ENCODE measurements at regions not wholly inside any gene's neighbourhood (a gene's known extent, or its start where the extent isn't known, plus 50 kb on each side); places are given as distances from the start of the nearest gene placed in this dataset.

DNA sequence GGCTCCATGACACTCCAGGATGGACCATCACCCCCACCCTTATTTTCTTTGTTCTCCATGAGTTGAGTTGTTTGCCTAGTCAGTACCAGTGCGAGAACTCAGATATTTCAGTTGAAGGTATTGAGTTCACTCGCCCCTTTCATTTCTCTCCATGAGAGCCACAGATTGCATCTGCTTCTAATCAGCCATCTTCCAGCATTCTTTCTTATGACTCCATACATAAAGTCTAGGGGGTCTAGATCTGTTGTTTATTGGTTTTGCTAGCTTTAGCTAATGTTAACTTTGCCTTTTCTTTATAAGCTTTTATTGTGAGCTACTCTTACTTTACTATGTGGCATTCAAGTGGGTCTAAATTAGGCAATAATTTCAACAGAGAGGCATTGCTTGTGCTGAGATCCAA is 71.6 kb upstream of the PDC start:
- H3K4me1 ChIP-seq: peaks cover 0 to 12% (median 7%) of the 10 kb centered on the region in 4 donors
- 100% methylated on average over 2 of the region's 2 CpGs for WGBS
- DNase-seq (ENCODE audit: extremely low spot score): no peak
- H3K27me3 ChIP-seq: no peaks in the 10 kb centered on the region
- no peaks in the 10 kb centered on the region for H3K36me3 ChIP-seq
- TF ChIP-seq EP300 (IDR thresholded peaks at IDR 0.05) (no peak), POLR2A (IDR thresholded peaks at IDR 0.05; ENCODE audit: low read depth) (no peak), POLR2AphosphoS5 (IDR thresholded peaks at IDR 0.05) (no peak)
- TF ChIP-seq, protein P1, sequence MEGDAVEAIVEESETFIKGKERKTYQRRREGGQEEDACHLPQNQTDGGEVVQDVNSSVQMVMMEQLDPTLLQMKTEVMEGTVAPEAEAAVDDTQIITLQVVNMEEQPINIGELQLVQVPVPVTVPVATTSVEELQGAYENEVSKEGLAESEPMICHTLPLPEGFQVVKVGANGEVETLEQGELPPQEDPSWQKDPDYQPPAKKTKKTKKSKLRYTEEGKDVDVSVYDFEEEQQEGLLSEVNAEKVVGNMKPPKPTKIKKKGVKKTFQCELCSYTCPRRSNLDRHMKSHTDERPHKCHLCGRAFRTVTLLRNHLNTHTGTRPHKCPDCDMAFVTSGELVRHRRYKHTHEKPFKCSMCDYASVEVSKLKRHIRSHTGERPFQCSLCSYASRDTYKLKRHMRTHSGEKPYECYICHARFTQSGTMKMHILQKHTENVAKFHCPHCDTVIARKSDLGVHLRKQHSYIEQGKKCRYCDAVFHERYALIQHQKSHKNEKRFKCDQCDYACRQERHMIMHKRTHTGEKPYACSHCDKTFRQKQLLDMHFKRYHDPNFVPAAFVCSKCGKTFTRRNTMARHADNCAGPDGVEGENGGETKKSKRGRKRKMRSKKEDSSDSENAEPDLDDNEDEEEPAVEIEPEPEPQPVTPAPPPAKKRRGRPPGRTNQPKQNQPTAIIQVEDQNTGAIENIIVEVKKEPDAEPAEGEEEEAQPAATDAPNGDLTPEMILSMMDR (IDR thresholded peaks at IDR 0.05): no peak
- no peaks in the 10 kb centered on the region for H3K9me3 ChIP-seq
- no peak overlapping the region for H3K27ac ChIP-seq (replicated peaks in 1 of 4)
- intact Hi-C loops (cut with DNase I): no loop called here
- H3K4me3 ChIP-seq: no peak overlapping the region

DNA sequence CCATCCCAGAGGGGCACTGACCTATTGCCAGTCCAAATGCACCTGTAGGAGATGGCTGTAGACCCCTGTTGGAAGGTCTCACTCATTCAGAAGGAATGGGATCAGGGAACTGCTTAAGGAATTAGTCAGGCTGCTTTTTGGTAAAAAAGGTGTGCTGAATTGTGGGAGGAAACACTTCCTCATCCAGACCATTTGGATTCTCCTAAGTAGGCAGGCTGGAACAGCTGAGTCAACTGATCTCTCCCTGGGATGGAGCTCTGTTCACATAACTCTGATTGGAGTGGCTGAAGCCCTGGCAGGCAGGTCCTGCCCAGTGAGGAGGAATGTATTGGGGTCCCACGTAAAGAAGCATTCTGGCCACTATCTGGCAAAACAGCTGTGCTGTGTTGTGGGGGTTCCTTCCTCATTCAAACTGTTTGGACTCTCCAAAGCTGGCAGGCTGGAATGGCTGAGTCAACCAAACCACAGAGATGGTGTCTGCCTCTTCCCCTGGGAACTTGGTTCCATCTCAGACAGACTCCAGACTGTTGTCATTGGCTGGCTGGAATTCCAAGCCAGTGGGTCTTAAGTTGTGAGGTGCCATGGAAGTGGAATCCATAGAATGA is 70.7 kb upstream of the PDC start:
- 89% methylated on average over 1 of the region's 1 CpG for WGBS
- TF ChIP-seq, protein P1 (IDR thresholded peaks at IDR 0.05): no peak
- TF ChIP-seq EP300 (IDR thresholded peaks at IDR 0.05) (no peak), POLR2AphosphoS5 (IDR thresholded peaks at IDR 0.05) (no peak), POLR2A (IDR thresholded peaks at IDR 0.05; ENCODE audit: low read depth) (no peak)
- H3K9me3 ChIP-seq: no peaks in the 10 kb centered on the region
- H3K27me3 ChIP-seq: no peaks in the 10 kb centered on the region
- intact Hi-C loops (cut with DNase I): no loop called here
- DNase-seq (ENCODE audit: extremely low spot score): no peak
- H3K4me1 ChIP-seq: peaks cover 0 to 12% (median 7%) of the 10 kb centered on the region in 4 donors
- no peaks in the 10 kb centered on the region for H3K36me3 ChIP-seq
- no peak overlapping the region for H3K4me3 ChIP-seq
- H3K27ac ChIP-seq (replicated peaks in 1 of 4): no peak overlapping the region

DNA sequence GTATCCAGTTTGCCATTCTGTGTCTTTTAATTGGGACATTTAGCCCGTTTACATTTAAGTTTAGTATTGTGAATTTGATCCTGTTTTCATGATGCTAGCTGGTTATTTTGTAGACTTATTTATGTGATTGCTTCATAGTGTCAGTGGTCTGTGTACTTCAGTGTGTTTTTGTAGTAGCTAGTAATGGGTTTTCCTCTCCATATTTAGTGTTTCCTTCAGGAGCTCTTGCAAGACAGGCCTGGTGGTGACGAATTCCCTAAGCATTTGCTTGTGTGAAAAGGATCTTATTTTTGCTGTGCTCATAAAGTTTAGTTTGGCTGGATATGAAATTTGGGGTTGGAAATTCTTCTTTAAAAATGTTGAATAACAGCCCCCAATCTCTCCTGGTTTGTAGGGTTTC is 69.2 kb upstream of the PDC start:
- no peaks in the 10 kb centered on the region for H3K36me3 ChIP-seq
- no peaks in the 10 kb centered on the region for H3K27me3 ChIP-seq
- H3K27ac ChIP-seq (replicated peaks in 1 of 4): no peak overlapping the region
- H3K4me3 ChIP-seq: no peak overlapping the region
- TF ChIP-seq EP300 (IDR thresholded peaks at IDR 0.05) (no peak), POLR2AphosphoS5 (IDR thresholded peaks at IDR 0.05) (no peak)
- no peak for DNase-seq (ENCODE audit: extremely low spot score)
- WGBS: 87% methylated on average over 2 of the region's 2 CpGs
- no peaks in the 10 kb centered on the region for H3K9me3 ChIP-seq
- intact Hi-C loops (cut with DNase I): no loop called here
- H3K4me1 ChIP-seq: no peaks in the 10 kb centered on the region

DNA sequence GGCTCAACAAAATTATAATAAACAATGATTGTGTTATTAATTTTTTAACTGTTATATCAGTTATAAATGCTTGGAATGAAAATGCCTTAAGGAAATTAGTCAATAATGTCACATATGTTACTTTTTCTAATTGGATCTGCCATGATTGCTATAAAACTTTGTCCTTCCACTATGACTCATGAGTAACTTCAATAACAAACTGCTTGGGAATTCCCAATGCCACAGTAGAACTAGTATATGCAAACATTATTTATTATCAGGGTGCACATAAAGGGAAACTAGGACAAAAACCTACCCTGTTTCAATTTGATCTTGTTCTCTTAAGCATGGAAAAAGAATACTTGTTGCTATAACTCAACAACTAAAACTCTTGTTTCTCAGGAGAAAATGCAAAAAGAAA is 59.1 kb upstream of the PDC start:
- Histone ChIP-seq H3K27ac (replicated peaks in 1 of 4) (no peak overlapping the region), H3K36me3 (no peaks in the 10 kb centered on the region), H3K9me3 (peaks cover 0 to 17% (median 8%) of the 10 kb centered on the region in 4 donors), H3K27me3 (no peaks in the 10 kb centered on the region), H3K4me1 (no peaks in the 10 kb centered on the region), H3K4me3 (no peak overlapping the region)
- TF ChIP-seq POLR2AphosphoS5 (IDR thresholded peaks at IDR 0.05): no peak
- TF ChIP-seq POLR2A (IDR thresholded peaks at IDR 0.05; ENCODE audit: low read depth): no peak
- TF ChIP-seq, protein P1 (IDR thresholded peaks at IDR 0.05): no peak
- no peak for TF ChIP-seq EP300 (IDR thresholded peaks at IDR 0.05)
- intact Hi-C loops (cut with DNase I): no loop called here
- DNase-seq (ENCODE audit: extremely low spot score): no peak

DNA sequence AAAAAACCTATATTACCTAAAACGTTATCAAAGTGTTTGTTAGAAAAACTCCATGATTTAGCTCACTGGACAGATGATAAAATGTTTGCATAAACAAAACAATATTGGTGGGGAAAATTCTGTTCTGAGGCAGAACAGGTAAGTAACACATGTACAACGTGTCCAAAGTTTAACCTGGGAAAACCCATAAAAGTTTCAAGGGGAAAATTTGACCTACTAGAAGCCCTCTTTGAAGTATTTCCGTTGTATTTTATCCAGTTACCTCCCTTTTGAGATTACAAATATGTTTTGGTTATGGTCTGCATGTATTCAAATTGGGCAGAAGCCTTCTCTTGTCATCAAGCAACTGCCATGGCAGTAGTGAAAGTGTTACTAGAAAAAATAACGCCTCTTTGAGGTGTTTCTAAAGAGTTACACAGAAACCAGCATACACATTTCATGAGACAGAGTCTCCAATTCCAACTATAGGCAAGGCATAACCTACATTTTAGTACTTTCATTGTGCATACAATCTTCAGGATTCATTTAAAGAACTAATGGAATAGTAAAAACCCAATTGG is 58.0 kb upstream of the PDC start:
- peaks cover 0 to 13% (median 6%) of the 10 kb centered on the region in 4 donors for H3K9me3 ChIP-seq
- TF ChIP-seq POLR2AphosphoS5 (IDR thresholded peaks at IDR 0.05): no peak
- TF ChIP-seq, protein P1 (IDR thresholded peaks at IDR 0.05): no peak
- no peak for TF ChIP-seq POLR2A (IDR thresholded peaks at IDR 0.05; ENCODE audit: low read depth)
- TF ChIP-seq EP300 (IDR thresholded peaks at IDR 0.05): no peak
- no peaks in the 10 kb centered on the region for H3K36me3 ChIP-seq
- intact Hi-C loops (cut with DNase I): no loop called here
- WGBS: 77% methylated on average over 4 of the region's 4 CpGs
- no peak overlapping the region for H3K4me3 ChIP-seq
- no peak for DNase-seq (ENCODE audit: extremely low spot score)
- no peaks in the 10 kb centered on the region for H3K27me3 ChIP-seq
- H3K4me1 ChIP-seq: no peaks in the 10 kb centered on the region
- no peak overlapping the region for H3K27ac ChIP-seq (replicated peaks in 1 of 4)

Data from esophagus muscularis mucosa (tissue), 4 donors.